H1 (cell line): ENCODE measurements at regions not wholly inside any gene's neighbourhood (a gene's known extent, or its start where the extent isn't known, plus 50 kb on each side); places are given as distances from the start of the nearest gene placed in this dataset.

Source experiments
- NANOG ChIP-seq: IDR thresholded peaks from 2 replicates; pipeline ENCODE4 v1.6.1; 2011; ENCODE audit warnings: low read length, low read depth, mild to moderate bottlenecking, inconsistent platforms; ENCODE audit not compliant: insufficient read depth, poor library complexity, severe bottlenecking
- RBBP5 ChIP-seq: IDR thresholded peaks from 2 replicates; pipeline ENCODE4 v1.7.1; 2012; ENCODE audit warnings: low read depth, mild to moderate bottlenecking, inconsistent platforms, low read length, moderate library complexity, borderline replicate concordance
- TF ChIP-seq, protein P1 (sequence below), 3 experiments: IDR thresholded peaks; 1 replicate in 2 of 3; 2 replicates in 1 of 3; pipeline versions ENCODE4 v1.5.1 to v1.6.1; 2011; ENCODE audit warnings: low read length in 3 of 3, mild to moderate bottlenecking in 3 of 3, inconsistent platforms in 2 of 3, low read depth in 1 of 3, moderate library complexity in 1 of 3; ENCODE audit not compliant: insufficient read depth in 1 of 3; ENCODE audit errors: control extremely low read depth in 1 of 3

DNA sequence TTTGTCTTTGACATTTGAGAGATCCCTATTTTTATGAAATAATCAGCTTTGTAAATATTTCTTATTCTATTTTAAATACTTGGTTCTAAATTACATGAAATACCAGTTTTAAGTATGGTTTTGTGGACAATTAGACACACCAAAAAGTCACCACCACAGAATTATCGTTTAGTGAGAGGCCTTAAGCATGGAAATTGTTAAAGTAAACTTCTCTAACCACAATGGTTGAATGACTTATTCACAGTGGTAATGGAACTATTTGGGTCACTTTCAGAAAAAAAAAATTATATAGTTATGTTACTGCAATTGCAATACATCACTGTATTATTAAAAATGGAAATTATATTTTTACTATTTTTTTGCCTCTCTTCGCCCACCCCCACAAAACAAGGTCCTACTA is 1252.5 kb downstream of the EFNA5 start (continued):
- TF ChIP-seq NANOG (no peak), RBBP5 (no peak)
- TF ChIP-seq, protein P1, sequence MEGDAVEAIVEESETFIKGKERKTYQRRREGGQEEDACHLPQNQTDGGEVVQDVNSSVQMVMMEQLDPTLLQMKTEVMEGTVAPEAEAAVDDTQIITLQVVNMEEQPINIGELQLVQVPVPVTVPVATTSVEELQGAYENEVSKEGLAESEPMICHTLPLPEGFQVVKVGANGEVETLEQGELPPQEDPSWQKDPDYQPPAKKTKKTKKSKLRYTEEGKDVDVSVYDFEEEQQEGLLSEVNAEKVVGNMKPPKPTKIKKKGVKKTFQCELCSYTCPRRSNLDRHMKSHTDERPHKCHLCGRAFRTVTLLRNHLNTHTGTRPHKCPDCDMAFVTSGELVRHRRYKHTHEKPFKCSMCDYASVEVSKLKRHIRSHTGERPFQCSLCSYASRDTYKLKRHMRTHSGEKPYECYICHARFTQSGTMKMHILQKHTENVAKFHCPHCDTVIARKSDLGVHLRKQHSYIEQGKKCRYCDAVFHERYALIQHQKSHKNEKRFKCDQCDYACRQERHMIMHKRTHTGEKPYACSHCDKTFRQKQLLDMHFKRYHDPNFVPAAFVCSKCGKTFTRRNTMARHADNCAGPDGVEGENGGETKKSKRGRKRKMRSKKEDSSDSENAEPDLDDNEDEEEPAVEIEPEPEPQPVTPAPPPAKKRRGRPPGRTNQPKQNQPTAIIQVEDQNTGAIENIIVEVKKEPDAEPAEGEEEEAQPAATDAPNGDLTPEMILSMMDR (IDR thresholded peaks at IDR 0.05; ENCODE audit: control extremely low read depth in 1 of 3, insufficient read depth in 1 of 3, low read depth in 1 of 3, low read length in 3 of 3): no peak
